GM08714 (cell line): ENCODE measurements at regions not wholly inside any gene's neighbourhood (a gene's known extent, or its start where the extent isn't known, plus 50 kb on each side); places are given as distances from the start of the nearest gene placed in this dataset.

Experiments used
- H3K4me3 ChIP-seq: fragments of 200-500 bp; sonication (Bioruptor generic); 2 replicates; pipeline ENCODE4 v1.5.1; 2014; ENCODE audit warnings: mild to moderate bottlenecking, low read length, inconsistent platforms
- ZNF274 ChIP-seq: IDR thresholded peaks from 2 replicates; pipeline ENCODE4 v1.6.1; 2012; ENCODE audit warnings: mild to moderate bottlenecking, low read depth, low read length

- H3K4me3 ChIP-seq, result no peak overlapping the region; the same call in 1 of the 2 replicates
- TF ChIP-seq ZNF274, result no peak
Observed at GRCh38 chr6:28764014-28764723, 159.6 kb downstream of the TRIM27 start.

DNA sequence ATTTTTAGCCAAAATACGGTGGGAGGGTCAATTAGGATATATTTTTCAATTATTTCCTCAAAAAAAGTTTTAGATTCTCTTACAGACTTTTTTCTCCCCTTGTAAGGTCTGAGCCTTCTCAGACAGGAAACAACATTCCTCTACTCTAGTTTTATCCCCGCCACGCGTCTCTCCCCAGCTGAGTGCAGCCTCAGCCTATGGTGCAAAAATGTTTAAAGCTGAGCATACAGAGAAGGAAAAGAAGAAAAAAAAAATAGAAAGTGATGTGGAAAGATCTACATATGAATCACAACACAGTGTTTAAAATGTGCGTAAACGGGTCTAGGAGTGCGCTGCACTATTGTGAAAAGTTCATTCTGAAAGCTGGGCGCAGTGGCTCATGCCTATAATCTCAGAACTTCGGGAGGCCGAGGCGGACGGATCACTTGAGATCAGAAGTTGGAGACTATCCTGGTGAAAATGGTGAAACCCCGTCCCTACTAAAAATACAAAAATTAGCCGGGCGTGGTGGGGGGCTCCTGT lies 159.0 kb downstream of the TRIM27 start:
- H3K4me3 ChIP-seq, result no peak overlapping the region; the same call in 1 of the 2 replicates

GRCh38 chr6:28765978-28766351 lies 157.8 kb downstream of the TRIM27 start:
- no peak for TF ChIP-seq ZNF274
- H3K4me3 ChIP-seq, result no peak overlapping the region

More for the DNA sequence above, 159.0 kb downstream of the TRIM27 start:
- no peak for TF ChIP-seq ZNF274

DNA sequence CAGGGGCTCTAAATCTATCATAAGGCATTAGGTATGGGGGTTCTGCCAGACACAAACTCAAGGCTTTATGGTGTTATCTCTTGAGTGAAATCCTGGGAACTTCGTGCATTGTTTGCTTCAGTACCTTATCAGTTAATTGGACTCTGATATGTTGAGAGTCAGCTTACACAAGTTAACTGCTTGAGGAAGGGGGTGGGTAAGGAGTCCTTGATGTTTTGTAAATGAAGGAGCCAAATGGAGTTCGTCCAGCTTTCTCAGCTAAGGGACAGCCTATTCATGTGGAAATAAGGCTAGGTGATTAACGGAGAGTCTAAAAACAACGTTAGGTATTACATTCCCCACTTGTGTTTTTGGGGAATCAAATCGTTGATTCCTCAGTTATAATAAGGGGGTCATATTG lies 157.4 kb downstream of the TRIM27 start:
- H3K4me3 ChIP-seq, result no peak overlapping the region

GRCh38 chr6:28767133-28767532 lies 156.7 kb downstream of the TRIM27 start:
- TF ChIP-seq ZNF274, result no peak
- H3K4me3 ChIP-seq, result no peak overlapping the region

More for the DNA sequence above, 157.4 kb downstream of the TRIM27 start:
- no peak for TF ChIP-seq ZNF274

GRCh38 chr6:28767691-28768090 lies 156.1 kb downstream of the TRIM27 start:
- TF ChIP-seq ZNF274, result no peak
- H3K4me3 ChIP-seq, result no peak overlapping the region

GRCh38 chr6:28768187-28768913 lies 155.4 kb downstream of the TRIM27 start:
- no peak for TF ChIP-seq ZNF274

GRCh38 chr6:28769626-28770402 lies 154.0 kb downstream of the TRIM27 start:
- no peak overlapping the region for H3K4me3 ChIP-seq
- TF ChIP-seq ZNF274, result no peak

More at GRCh38 chr6:28768187-28768913, 155.4 kb downstream of the TRIM27 start:
- no peak overlapping the region for H3K4me3 ChIP-seq

- no peak for TF ChIP-seq ZNF274
- H3K4me3 ChIP-seq, result no peak overlapping the region
Observed at GRCh38 chr6:28770732-28771131, 153.1 kb downstream of the TRIM27 start.

- no peak overlapping the region for H3K4me3 ChIP-seq
- no peak for TF ChIP-seq ZNF274
Observed at GRCh38 chr6:28771401-28772267, 152.2 kb downstream of the TRIM27 start.

DNA sequence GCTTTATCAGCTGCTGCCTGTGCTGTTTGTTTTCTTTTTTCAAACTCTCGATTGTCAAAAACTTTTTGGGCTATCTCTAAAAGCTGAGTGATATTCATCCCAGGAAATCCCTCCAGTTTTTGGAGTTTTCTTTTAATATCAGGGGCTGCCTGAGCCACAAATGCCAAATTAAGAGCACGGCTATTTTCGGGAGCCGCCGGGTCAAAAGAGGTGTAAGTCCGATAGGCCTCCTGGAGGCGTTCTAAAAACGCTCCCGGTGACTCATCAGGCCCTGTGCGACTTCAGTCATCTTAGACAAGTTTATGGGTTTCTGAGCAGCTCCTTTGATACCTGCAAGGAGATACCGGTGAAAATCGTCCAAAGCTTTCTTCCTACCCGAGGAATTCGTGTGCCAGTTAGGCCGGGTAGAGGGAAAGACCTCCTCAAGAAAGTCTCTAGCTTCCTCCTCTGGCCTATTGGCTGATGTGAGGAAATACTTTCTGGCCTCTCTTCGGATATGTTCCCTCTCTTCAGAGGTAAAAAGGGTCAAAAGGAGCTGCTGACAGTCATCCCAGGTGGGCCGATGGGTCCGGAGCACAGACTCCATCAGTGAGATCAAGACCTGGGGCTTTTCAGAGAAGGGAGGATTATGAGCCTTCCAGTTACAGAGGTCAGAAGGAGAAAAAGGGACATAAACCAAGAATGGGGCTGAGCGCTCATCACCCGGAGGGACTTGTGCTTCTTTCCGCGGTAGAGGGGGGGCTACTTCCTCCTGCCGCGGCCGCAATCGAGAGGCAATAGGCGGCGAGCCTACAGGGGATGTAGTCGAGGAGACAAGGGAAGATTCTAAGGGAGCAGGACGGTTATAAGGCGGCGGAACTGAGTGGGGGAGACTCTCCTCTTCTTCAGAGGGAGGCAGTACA lies 151.1 kb downstream of the TRIM27 start:
- no peak overlapping the region for H3K4me3 ChIP-seq
- no peak for TF ChIP-seq ZNF274

GRCh38 chr6:28774292-28775051 lies 149.3 kb downstream of the TRIM27 start:
- no peak overlapping the region for H3K4me3 ChIP-seq
- TF ChIP-seq ZNF274, result no peak
